WTC11 (cell line): ENCODE measurements at regions not wholly inside any gene's neighbourhood (a gene's known extent, or its start where the extent isn't known, plus 50 kb on each side); places are given as distances from the start of the nearest gene placed in this dataset.

Experiments
- ATAC-seq: fragments of 200-7000 bp; cut with Tn5 transposase; 2 replicates; pipeline ENCODE4 v1.10.0; 2021; ENCODE audit warnings: mild to moderate bottlenecking, moderate library complexity
- CTCF ChIA-PET: fragments of 300-600 bp; sonication (Branson Sonifier 250); formaldehyde crosslinking; loops from one replicate; lab custom pipeline; 2021; ENCODE audit warnings: antibody characterized with exemption; lab: Charles Lee
- POLR2A ChIA-PET: fragments of 350-600 bp; sonication (Branson Sonifier 250); formaldehyde crosslinking; loops from one replicate; lab custom pipeline; 2021; ENCODE audit warnings: antibody characterized with exemption; lab: Charles Lee
- DNase-seq: peaks from one replicate; pipeline ENCODE4 v3.0.0; 2021; ENCODE audit warnings: low spot score
- H3K27ac Mint-ChIP-seq: 2 replicates; pipeline ENCODE4 v1.8.0; 2021; ENCODE audit warnings: mixed read lengths
- H3K27me3 Mint-ChIP-seq: 2 replicates; pipeline ENCODE4 v1.8.0; 2021; ENCODE audit warnings: low read depth, mild to moderate bottlenecking, moderate library complexity, mixed read lengths
- H3K36me3 Mint-ChIP-seq: 2 replicates; pipeline ENCODE4 v1.8.0; 2021; ENCODE audit warnings: mixed read lengths
- H3K4me1 Mint-ChIP-seq: 2 replicates; pipeline ENCODE4 v1.8.0; 2022; ENCODE audit warnings: mixed read lengths
- H3K4me3 Mint-ChIP-seq: 2 replicates; pipeline ENCODE4 v1.8.0; 2021; ENCODE audit warnings: mild to moderate bottlenecking, moderate library complexity, mixed read lengths
- H3K9me3 Mint-ChIP-seq: 2 replicates; pipeline ENCODE4 v1.8.0; 2021; ENCODE audit warnings: mixed read lengths
- ATF1 ChIP-seq: sonication (generic); formaldehyde crosslinking; IDR thresholded peaks from 2 replicates; pipeline ENCODE4 v1.8.1; 2023; ENCODE audit warnings: mild to moderate bottlenecking, moderate library complexity, missing genetic modification reagents
- CREM ChIP-seq: sonication (generic); formaldehyde crosslinking; IDR thresholded peaks from 2 replicates; pipeline ENCODE4 v1.8.1; 2022; ENCODE audit warnings: mild to moderate bottlenecking, missing genetic modification reagents, moderate library complexity
- FOXP1 ChIP-seq: sonication (generic); formaldehyde crosslinking; IDR thresholded peaks from 2 replicates; pipeline ENCODE4 v1.8.0; 2022; ENCODE audit warnings: missing genetic modification reagents, mild to moderate bottlenecking, moderate library complexity, borderline replicate concordance
- GABPB1 ChIP-seq: sonication (generic); formaldehyde crosslinking; IDR thresholded peaks from 2 replicates; pipeline ENCODE4 v1.8.1; 2023; ENCODE audit warnings: mild to moderate bottlenecking, missing genetic modification reagents
- KAT7 ChIP-seq: sonication (generic); formaldehyde crosslinking; IDR thresholded peaks from 2 replicates; pipeline ENCODE4 v1.8.1; 2023; ENCODE audit warnings: missing genetic modification reagents, mild to moderate bottlenecking, borderline replicate concordance
- OVOL2 ChIP-seq: fragments of 250-450 bp; sonication (Bioruptor Pico); IDR thresholded peaks from 2 replicates; pipeline ENCODE4 v1.9.0; 2021; ENCODE audit warnings: mild to moderate bottlenecking, borderline replicate concordance
- PRRX2 ChIP-seq: fragments of 250-450 bp; sonication (Bioruptor Pico); IDR thresholded peaks from 2 replicates; pipeline ENCODE4 v1.8.0; 2021; ENCODE audit warnings: mild to moderate bottlenecking
- RORB ChIP-seq: fragments of 250-450 bp; sonication (Bioruptor Pico); IDR thresholded peaks from 2 replicates; pipeline ENCODE4 v1.9.0; 2021; ENCODE audit warnings: mild to moderate bottlenecking
- SOX15 ChIP-seq: fragments of 250-450 bp; sonication (Bioruptor Pico); IDR thresholded peaks from 2 replicates; pipeline ENCODE4 v1.9.0; 2021; ENCODE audit warnings: mild to moderate bottlenecking
- TP53 ChIP-seq: sonication (generic); formaldehyde crosslinking; IDR thresholded peaks from 2 replicates; pipeline ENCODE4 v1.8.1; 2023; ENCODE audit warnings: mild to moderate bottlenecking, missing genetic modification reagents
- ZBTB21 ChIP-seq: sonication (generic); formaldehyde crosslinking; IDR thresholded peaks from 2 replicates; pipeline ENCODE4 v1.8.1; 2023; ENCODE audit warnings: mild to moderate bottlenecking, missing genetic modification reagents, borderline replicate concordance
- ZNF423 ChIP-seq: fragments of 250-450 bp; sonication (Bioruptor Pico); IDR thresholded peaks from 2 replicates; pipeline ENCODE4 v2.1.2; 2022; ENCODE audit warnings: mild to moderate bottlenecking, moderate library complexity
- TF ChIP-seq, protein P1 (sequence below): sonication (generic); formaldehyde crosslinking; IDR thresholded peaks from 2 replicates; pipeline ENCODE4 v1.8.0; 2022; ENCODE audit warnings: mild to moderate bottlenecking, missing genetic modification reagents
- TF ChIP-seq, protein P2 (sequence below): sonication (generic); formaldehyde crosslinking; IDR thresholded peaks from 2 replicates; pipeline ENCODE4 v1.8.1; 2023; ENCODE audit warnings: mild to moderate bottlenecking, missing genetic modification reagents, moderate library complexity
- TF ChIP-seq, protein P3 (sequence below): sonication (generic); formaldehyde crosslinking; IDR thresholded peaks from 2 replicates; pipeline ENCODE4 v1.8.1; 2023; ENCODE audit warnings: mild to moderate bottlenecking, missing genetic modification reagents, borderline replicate concordance
- TF ChIP-seq, protein P4 (sequence below): fragments of 250-450 bp; sonication (Bioruptor Pico); IDR thresholded peaks from 2 replicates; pipeline ENCODE4 v1.9.0; 2021; ENCODE audit warnings: mild to moderate bottlenecking
- TF ChIP-seq, protein P5 (sequence below): sonication (generic); formaldehyde crosslinking; IDR thresholded peaks from 2 replicates; pipeline ENCODE4 v1.8.1; 2023; ENCODE audit warnings: mild to moderate bottlenecking, missing genetic modification reagents
- TF ChIP-seq, protein P6 (sequence below): fragments of 200-600 bp; IDR thresholded peaks from 2 replicates; pipeline ENCODE4 v1.8.0; 2022; ENCODE audit warnings: antibody characterized with exemption

DNA sequence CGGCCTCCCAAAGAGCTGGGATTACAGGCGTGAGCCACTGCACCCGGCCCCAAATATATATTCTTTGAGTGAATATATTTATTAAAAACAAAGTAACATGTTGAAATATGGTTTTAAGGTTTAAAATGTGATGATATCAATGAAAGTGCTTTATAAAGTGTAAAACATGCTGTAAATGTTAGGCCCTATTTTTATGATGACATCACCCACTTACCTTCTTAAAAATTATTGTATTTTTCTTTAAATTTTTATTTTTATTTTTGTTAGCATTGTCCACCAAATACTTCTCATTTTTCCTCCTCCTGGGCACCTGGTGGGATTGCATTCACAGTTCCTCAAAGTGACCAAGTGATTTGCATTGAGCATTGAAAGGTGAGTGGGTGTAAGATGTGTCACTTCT, 152.6 kb upstream of the TBX3 start:
- POLR2A ChIA-PET = no interaction called here
- no peak overlapping the region for H3K4me3 Mint-ChIP-seq
- TF ChIP-seq, protein P1, sequence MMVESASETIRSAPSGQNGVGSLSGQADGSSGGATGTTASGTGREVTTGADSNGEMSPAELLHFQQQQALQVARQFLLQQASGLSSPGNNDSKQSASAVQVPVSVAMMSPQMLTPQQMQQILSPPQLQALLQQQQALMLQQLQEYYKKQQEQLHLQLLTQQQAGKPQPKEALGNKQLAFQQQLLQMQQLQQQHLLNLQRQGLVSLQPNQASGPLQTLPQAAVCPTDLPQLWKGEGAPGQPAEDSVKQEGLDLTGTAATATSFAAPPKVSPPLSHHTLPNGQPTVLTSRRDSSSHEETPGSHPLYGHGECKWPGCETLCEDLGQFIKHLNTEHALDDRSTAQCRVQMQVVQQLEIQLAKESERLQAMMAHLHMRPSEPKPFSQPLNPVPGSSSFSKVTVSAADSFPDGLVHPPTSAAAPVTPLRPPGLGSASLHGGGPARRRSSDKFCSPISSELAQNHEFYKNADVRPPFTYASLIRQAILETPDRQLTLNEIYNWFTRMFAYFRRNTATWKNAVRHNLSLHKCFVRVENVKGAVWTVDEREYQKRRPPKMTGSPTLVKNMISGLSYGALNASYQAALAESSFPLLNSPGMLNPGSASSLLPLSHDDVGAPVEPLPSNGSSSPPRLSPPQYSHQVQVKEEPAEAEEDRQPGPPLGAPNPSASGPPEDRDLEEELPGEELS (CRISPR knock-in tag) = no peak
- TF ChIP-seq, protein P2, sequence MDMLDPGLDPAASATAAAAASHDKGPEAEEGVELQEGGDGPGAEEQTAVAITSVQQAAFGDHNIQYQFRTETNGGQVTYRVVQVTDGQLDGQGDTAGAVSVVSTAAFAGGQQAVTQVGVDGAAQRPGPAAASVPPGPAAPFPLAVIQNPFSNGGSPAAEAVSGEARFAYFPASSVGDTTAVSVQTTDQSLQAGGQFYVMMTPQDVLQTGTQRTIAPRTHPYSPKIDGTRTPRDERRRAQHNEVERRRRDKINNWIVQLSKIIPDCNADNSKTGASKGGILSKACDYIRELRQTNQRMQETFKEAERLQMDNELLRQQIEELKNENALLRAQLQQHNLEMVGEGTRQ (CRISPR knock-in tag) = no peak
- TF ChIP-seq, protein P3, sequence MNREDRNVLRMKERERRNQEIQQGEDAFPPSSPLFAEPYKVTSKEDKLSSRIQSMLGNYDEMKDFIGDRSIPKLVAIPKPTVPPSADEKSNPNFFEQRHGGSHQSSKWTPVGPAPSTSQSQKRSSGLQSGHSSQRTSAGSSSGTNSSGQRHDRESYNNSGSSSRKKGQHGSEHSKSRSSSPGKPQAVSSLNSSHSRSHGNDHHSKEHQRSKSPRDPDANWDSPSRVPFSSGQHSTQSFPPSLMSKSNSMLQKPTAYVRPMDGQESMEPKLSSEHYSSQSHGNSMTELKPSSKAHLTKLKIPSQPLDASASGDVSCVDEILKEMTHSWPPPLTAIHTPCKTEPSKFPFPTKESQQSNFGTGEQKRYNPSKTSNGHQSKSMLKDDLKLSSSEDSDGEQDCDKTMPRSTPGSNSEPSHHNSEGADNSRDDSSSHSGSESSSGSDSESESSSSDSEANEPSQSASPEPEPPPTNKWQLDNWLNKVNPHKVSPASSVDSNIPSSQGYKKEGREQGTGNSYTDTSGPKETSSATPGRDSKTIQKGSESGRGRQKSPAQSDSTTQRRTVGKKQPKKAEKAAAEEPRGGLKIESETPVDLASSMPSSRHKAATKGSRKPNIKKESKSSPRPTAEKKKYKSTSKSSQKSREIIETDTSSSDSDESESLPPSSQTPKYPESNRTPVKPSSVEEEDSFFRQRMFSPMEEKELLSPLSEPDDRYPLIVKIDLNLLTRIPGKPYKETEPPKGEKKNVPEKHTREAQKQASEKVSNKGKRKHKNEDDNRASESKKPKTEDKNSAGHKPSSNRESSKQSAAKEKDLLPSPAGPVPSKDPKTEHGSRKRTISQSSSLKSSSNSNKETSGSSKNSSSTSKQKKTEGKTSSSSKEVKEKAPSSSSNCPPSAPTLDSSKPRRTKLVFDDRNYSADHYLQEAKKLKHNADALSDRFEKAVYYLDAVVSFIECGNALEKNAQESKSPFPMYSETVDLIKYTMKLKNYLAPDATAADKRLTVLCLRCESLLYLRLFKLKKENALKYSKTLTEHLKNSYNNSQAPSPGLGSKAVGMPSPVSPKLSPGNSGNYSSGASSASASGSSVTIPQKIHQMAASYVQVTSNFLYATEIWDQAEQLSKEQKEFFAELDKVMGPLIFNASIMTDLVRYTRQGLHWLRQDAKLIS (CRISPR knock-in tag) = no peak
- TF ChIP-seq SOX15 (CRISPR knock-in tag) = no peak
- TF ChIP-seq ZBTB21 (CRISPR knock-in tag) = no peak
- TF ChIP-seq PRRX2 = no peak
- TF ChIP-seq, protein P4, sequence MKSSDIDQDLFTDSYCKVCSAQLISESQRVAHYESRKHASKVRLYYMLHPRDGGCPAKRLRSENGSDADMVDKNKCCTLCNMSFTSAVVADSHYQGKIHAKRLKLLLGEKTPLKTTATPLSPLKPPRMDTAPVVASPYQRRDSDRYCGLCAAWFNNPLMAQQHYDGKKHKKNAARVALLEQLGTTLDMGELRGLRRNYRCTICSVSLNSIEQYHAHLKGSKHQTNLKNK (CRISPR knock-in tag) = no peak
- no peak for TF ChIP-seq GABPB1 (CRISPR knock-in tag)
- no peak for TF ChIP-seq RORB (CRISPR knock-in tag)
- TF ChIP-seq TP53 = no peak
- TF ChIP-seq, protein P5, sequence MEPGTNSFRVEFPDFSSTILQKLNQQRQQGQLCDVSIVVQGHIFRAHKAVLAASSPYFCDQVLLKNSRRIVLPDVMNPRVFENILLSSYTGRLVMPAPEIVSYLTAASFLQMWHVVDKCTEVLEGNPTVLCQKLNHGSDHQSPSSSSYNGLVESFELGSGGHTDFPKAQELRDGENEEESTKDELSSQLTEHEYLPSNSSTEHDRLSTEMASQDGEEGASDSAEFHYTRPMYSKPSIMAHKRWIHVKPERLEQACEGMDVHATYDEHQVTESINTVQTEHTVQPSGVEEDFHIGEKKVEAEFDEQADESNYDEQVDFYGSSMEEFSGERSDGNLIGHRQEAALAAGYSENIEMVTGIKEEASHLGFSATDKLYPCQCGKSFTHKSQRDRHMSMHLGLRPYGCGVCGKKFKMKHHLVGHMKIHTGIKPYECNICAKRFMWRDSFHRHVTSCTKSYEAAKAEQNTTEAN (CRISPR knock-in tag) = no peak
- TF ChIP-seq KAT7 (CRISPR knock-in tag) = no peak
- TF ChIP-seq FOXP1 (CRISPR knock-in tag) = no peak
- no peak for TF ChIP-seq OVOL2 (CRISPR knock-in tag)
- TF ChIP-seq CREM (CRISPR knock-in tag) = no peak
- no peak for TF ChIP-seq ATF1 (CRISPR knock-in tag)
- no peak for TF ChIP-seq ZNF423 (CRISPR knock-in tag)
- TF ChIP-seq, protein P6, sequence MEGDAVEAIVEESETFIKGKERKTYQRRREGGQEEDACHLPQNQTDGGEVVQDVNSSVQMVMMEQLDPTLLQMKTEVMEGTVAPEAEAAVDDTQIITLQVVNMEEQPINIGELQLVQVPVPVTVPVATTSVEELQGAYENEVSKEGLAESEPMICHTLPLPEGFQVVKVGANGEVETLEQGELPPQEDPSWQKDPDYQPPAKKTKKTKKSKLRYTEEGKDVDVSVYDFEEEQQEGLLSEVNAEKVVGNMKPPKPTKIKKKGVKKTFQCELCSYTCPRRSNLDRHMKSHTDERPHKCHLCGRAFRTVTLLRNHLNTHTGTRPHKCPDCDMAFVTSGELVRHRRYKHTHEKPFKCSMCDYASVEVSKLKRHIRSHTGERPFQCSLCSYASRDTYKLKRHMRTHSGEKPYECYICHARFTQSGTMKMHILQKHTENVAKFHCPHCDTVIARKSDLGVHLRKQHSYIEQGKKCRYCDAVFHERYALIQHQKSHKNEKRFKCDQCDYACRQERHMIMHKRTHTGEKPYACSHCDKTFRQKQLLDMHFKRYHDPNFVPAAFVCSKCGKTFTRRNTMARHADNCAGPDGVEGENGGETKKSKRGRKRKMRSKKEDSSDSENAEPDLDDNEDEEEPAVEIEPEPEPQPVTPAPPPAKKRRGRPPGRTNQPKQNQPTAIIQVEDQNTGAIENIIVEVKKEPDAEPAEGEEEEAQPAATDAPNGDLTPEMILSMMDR = no peak
- peaks cover 7% of the 10 kb centered on the region; the same call in 1 of the 2 replicates for H3K36me3 Mint-ChIP-seq
- H3K4me1 Mint-ChIP-seq = peaks cover 7% of the 10 kb centered on the region
- ATAC-seq = no peak
- H3K27me3 Mint-ChIP-seq = no peaks in the 10 kb centered on the region; the same call in 1 of the 2 replicates
- peaks cover 20% of the 10 kb centered on the region for H3K9me3 Mint-ChIP-seq
- no peak for DNase-seq
- no peak overlapping the region for H3K27ac Mint-ChIP-seq
- CTCF ChIA-PET = no interaction called here
